SK-N-SH treated with all-trans-retinoic acid at 6 μM for 48 hours (cell line): ENCODE measurements at regions not wholly inside any gene's neighbourhood (a gene's known extent, or its start where the extent isn't known, plus 50 kb on each side); places are given as distances from the start of the nearest gene placed in this dataset.
"Not testable (repeated sequence)": the region's sequence is repeated elsewhere in the genome, so short reads cannot be mapped to it uniquely, and the experiment has no call there.

Experiments
- ATAC-seq: fragments of 200-7000 bp; cut with Tn5 transposase; 3 replicates; pipeline ENCODE4 v1.9.1; 2020; ENCODE audit warnings: mild to moderate bottlenecking, moderate library complexity

GRCh38 chr9:41272879-41273548, 83.9 kb upstream of the ZNG1F start:
- ATAC-seq, result peak; percentile 37

- not testable (repeated sequence) for ATAC-seq
These were observed 81.9 kb upstream of the ZNG1F start for GRCh38 chr9:41270992-41271391.

- not testable (repeated sequence) for ATAC-seq
These were observed 80.4 kb upstream of the ZNG1F start for GRCh38 chr9:41269471-41269870.

GRCh38 chr9:41269054-41269453, 79.9 kb upstream of the ZNG1F start:
- ATAC-seq, result not testable (repeated sequence)

GRCh38 chr9:41266602-41267001, 77.5 kb upstream of the ZNG1F start:
- ATAC-seq, result not testable (repeated sequence)

- ATAC-seq, result not testable (repeated sequence)
These were observed 76.9 kb upstream of the ZNG1F start for GRCh38 chr9:41266000-41266399.

- ATAC-seq, result not testable (repeated sequence)
These were observed 62.9 kb upstream of the ZNG1F start for GRCh38 chr9:41251973-41252372.

GRCh38 chr9:41251101-41251500, 62.0 kb upstream of the ZNG1F start:
- ATAC-seq, result not testable (repeated sequence)

GRCh38 chr9:41246702-41247101, 57.6 kb upstream of the ZNG1F start:
- ATAC-seq, result not testable (repeated sequence)
